GM21515 (cell line): ENCODE measurements at regions not wholly inside any gene's neighbourhood (a gene's known extent, or its start where the extent isn't known, plus 50 kb on each side); places are given as distances from the start of the nearest gene placed in this dataset.

Source experiments
- ATAC-seq: cut with Tn5 transposase; IDR thresholded peaks from one replicate; pipeline ENCODE4 v1.9.1; 2021; ENCODE audit not compliant: unreplicated experiment

- no peak for ATAC-seq
Observed at GRCh38 chr3:124519591-124520194, 210.6 kb upstream of the UMPS start.

- no peak for ATAC-seq
Observed at GRCh38 chr3:124520970-124521369, 209.3 kb upstream of the UMPS start.

- ATAC-seq = no peak
Observed at GRCh38 chr3:124522082-124522625, 208.1 kb upstream of the UMPS start.

GRCh38 chr3:124526601-124527000 lies 203.7 kb upstream of the UMPS start:
- no peak for ATAC-seq

GRCh38 chr3:124529826-124530571 lies 200.3 kb upstream of the UMPS start:
- no peak for ATAC-seq

- no peak for ATAC-seq
Observed at GRCh38 chr3:124530916-124531315, 199.3 kb upstream of the UMPS start.

- no peak for ATAC-seq
Observed at GRCh38 chr3:124532071-124532470, 198.2 kb upstream of the UMPS start.

- no peak for ATAC-seq
Observed at GRCh38 chr3:124535306-124535705, 194.9 kb upstream of the UMPS start.

GRCh38 chr3:124540550-124541211 lies 189.6 kb upstream of the UMPS start:
- ATAC-seq = no peak

- ATAC-seq = no peak
Observed at GRCh38 chr3:124542214-124542869, 187.9 kb upstream of the UMPS start.

GRCh38 chr3:124545891-124546290 lies 184.4 kb upstream of the UMPS start:
- ATAC-seq = no peak

GRCh38 chr3:124552224-124552623 lies 178.0 kb upstream of the UMPS start:
- ATAC-seq = no peak

GRCh38 chr3:124553178-124553577 lies 177.1 kb upstream of the UMPS start:
- no peak for ATAC-seq

- ATAC-seq = no peak
Observed at GRCh38 chr3:124556636-124557035, 173.6 kb upstream of the UMPS start.

- ATAC-seq = no peak
Observed at GRCh38 chr3:124557433-124558232, 172.6 kb upstream of the UMPS start.

- ATAC-seq = no peak
Observed at GRCh38 chr3:124558991-124559845, 171.0 kb upstream of the UMPS start.

GRCh38 chr3:124559846-124560574 lies 170.2 kb upstream of the UMPS start:
- ATAC-seq = no peak

- ATAC-seq = no peak
Observed at GRCh38 chr3:124560666-124561215, 169.5 kb upstream of the UMPS start.

GRCh38 chr3:124562769-124563168 lies 167.5 kb upstream of the UMPS start:
- ATAC-seq = no peak
